Type B pancreatic cell (in vitro differentiated cells): ENCODE measurements at regions not wholly inside any gene's neighbourhood (a gene's known extent, or its start where the extent isn't known, plus 50 kb on each side); places are given as distances from the start of the nearest gene placed in this dataset.

Experiments used
- DNase-seq: peaks from one replicate; pipeline ENCODE4 v3.0.0; 2021; ENCODE audit warnings: mixed read lengths; ENCODE audit not compliant: unreplicated experiment; ENCODE audit errors: extremely low spot score
- H3K27ac Mint-ChIP-seq: 2 replicates; pipeline ENCODE4 v1.8.0; 2021; ENCODE audit warnings: mild to moderate bottlenecking, mixed read lengths
- H3K27me3 Mint-ChIP-seq: 2 replicates; pipeline ENCODE4 v1.8.0; 2021; ENCODE audit warnings: mixed read lengths
- H3K36me3 Mint-ChIP-seq: 2 replicates; pipeline ENCODE4 v1.8.0; 2021; ENCODE audit warnings: mixed read lengths
- H3K4me1 Mint-ChIP-seq: one replicate; pipeline ENCODE4 v1.8.0; 2021; ENCODE audit warnings: mixed read lengths; ENCODE audit not compliant: unreplicated experiment
- H3K4me3 Mint-ChIP-seq: 2 replicates; pipeline ENCODE4 v1.8.0; 2021; ENCODE audit warnings: mild to moderate bottlenecking, mixed read lengths
- H3K9me3 Mint-ChIP-seq: 2 replicates; pipeline ENCODE4 v1.8.0; 2021; ENCODE audit warnings: mixed read lengths
- CTCF ChIP-seq: fragments of 200-600 bp; sonication (generic); conservative IDR thresholded peaks from 2 replicates; pipeline ENCODE4 v1.5.0; 2021; ENCODE audit warnings: antibody characterized with exemption, mild to moderate bottlenecking

GRCh38 chr12:66885115-66885875 lies 206.4 kb upstream of the GRIP1 start:
- peaks cover 5% of the 10 kb centered on the region for H3K4me1 Mint-ChIP-seq
- no peak overlapping the region for H3K27ac Mint-ChIP-seq
- no peak for DNase-seq
- no peak overlapping the region for H3K4me3 Mint-ChIP-seq
- H3K9me3 Mint-ChIP-seq: no peaks in the 10 kb centered on the region
- H3K27me3 Mint-ChIP-seq: no peaks in the 10 kb centered on the region
- H3K36me3 Mint-ChIP-seq: no peaks in the 10 kb centered on the region
- no peak for TF ChIP-seq CTCF

- TF ChIP-seq CTCF: no peak
- Mint-ChIP-seq H3K4me1 (peaks cover 32% of the 10 kb centered on the region), H3K4me3 (no peak overlapping the region), H3K9me3 (peaks cover 8% of the 10 kb centered on the region), H3K36me3 (peaks cover 9% of the 10 kb centered on the region), H3K27ac (no peak overlapping the region), H3K27me3 (no peaks in the 10 kb centered on the region)
- no peak for DNase-seq
Observed at GRCh38 chr12:66896797-66897196, 217.9 kb upstream of the GRIP1 start.

- Mint-ChIP-seq H3K27me3 (no peaks in the 10 kb centered on the region), H3K4me1 (peaks cover 32% of the 10 kb centered on the region), H3K4me3 (no peak overlapping the region), H3K9me3 (peaks cover 5% of the 10 kb centered on the region), H3K27ac (peak overlapping the region; percentile 46), H3K36me3 (peaks cover 8% of the 10 kb centered on the region)
- DNase-seq: no peak
- no peak for TF ChIP-seq CTCF
Observed at GRCh38 chr12:66898700-66899469, 220.0 kb upstream of the GRIP1 start.

GRCh38 chr12:66899588-66899987 lies 220.7 kb upstream of the GRIP1 start:
- Mint-ChIP-seq H3K4me3 (no peak overlapping the region), H3K27ac (no peak overlapping the region), H3K9me3 (no peaks in the 10 kb centered on the region), H3K36me3 (peaks cover 3% of the 10 kb centered on the region), H3K27me3 (no peaks in the 10 kb centered on the region), H3K4me1 (peaks cover 35% of the 10 kb centered on the region)
- TF ChIP-seq CTCF: no peak
- no peak for DNase-seq

GRCh38 chr12:66900616-66901015 lies 221.7 kb upstream of the GRIP1 start:
- Mint-ChIP-seq H3K9me3 (no peaks in the 10 kb centered on the region), H3K27me3 (no peaks in the 10 kb centered on the region), H3K36me3 (no peaks in the 10 kb centered on the region), H3K4me1 (peaks cover 35% of the 10 kb centered on the region), H3K27ac (no peak overlapping the region), H3K4me3 (no peak overlapping the region)
- no peak for TF ChIP-seq CTCF
- no peak for DNase-seq
